GM23338 (cell line): ENCODE measurements at regions not wholly inside any gene's neighbourhood (a gene's known extent, or its start where the extent isn't known, plus 50 kb on each side); places are given as distances from the start of the nearest gene placed in this dataset.

Experiments used
- ATAC-seq: fragments of 200-7000 bp; cut with Tn5 transposase; 3 replicates; pipeline ENCODE4 v1.9.1; 2020
- DNase-seq: peaks from one replicate; pipeline ENCODE4 v3.0.0-alpha.2; 2015; ENCODE audit warnings: low spot score
- H2AFZ ChIP-seq: fragments of 200-600 bp; sonication (generic); 2 replicates; pipeline ENCODE4 v1.8.0; 2016; ENCODE audit warnings: antibody characterized with exemption, mild to moderate bottlenecking, moderate library complexity
- H3F3A ChIP-seq: fragments of 200-600 bp; sonication (generic); replicated peaks from 2 replicates; pipeline ENCODE4 v1.8.0; 2017; ENCODE audit warnings: antibody characterized with exemption, mixed run types, low read depth
- H3K27ac ChIP-seq: fragments of 200-600 bp; sonication (generic); 2 replicates; pipeline ENCODE4 v1.6.1; 2016; ENCODE audit warnings: low read depth
- H3K27me3 ChIP-seq: fragments of 200-600 bp; sonication (generic); 2 replicates; pipeline ENCODE4 v1.8.0; 2016; ENCODE audit warnings: mild to moderate bottlenecking, mixed run types, moderate library complexity; ENCODE audit not compliant: insufficient read depth
- H3K36me3 ChIP-seq: fragments of 200-600 bp; sonication (generic); 2 replicates; pipeline ENCODE4 v1.8.0; 2016; ENCODE audit warnings: mild to moderate bottlenecking; ENCODE audit not compliant: insufficient read depth
- H3K4me1 ChIP-seq: fragments of 200-600 bp; sonication (generic); 2 replicates; pipeline ENCODE4 v1.8.0; 2016; ENCODE audit warnings: mild to moderate bottlenecking, moderate library complexity; ENCODE audit not compliant: insufficient read depth
- H3K4me2 ChIP-seq: fragments of 200-600 bp; sonication (generic); 2 replicates; pipeline ENCODE4 v1.7.1; 2017; ENCODE audit warnings: mixed run types
- H3K4me3 ChIP-seq: fragments of 200-600 bp; sonication (generic); 2 replicates; pipeline ENCODE4 v1.6.1; 2016; ENCODE audit warnings: mixed run types
- H3K79me2 ChIP-seq: fragments of 200-600 bp; sonication (generic); replicated peaks from 2 replicates; pipeline ENCODE4 v1.8.0; 2017; ENCODE audit warnings: mild to moderate bottlenecking; ENCODE audit not compliant: insufficient read depth
- H3K9me2 ChIP-seq: fragments of 200-600 bp; sonication (generic); 2 replicates; pipeline ENCODE4 v1.8.0; 2017; ENCODE audit not compliant: insufficient read depth
- H4K20me1 ChIP-seq: fragments of 200-600 bp; sonication (generic); replicated peaks from 2 replicates; pipeline ENCODE4 v1.8.0; 2017; ENCODE audit warnings: mild to moderate bottlenecking; ENCODE audit not compliant: insufficient read depth
- H3K27ac Mint-ChIP-seq: 2 replicates; pipeline ENCODE4 v1.8.0; 2020; ENCODE audit warnings: inconsistent platforms, mild to moderate bottlenecking, moderate library complexity, mixed read lengths
- H3K27me3 Mint-ChIP-seq: 3 replicates; pipeline ENCODE4 v1.8.0; 2022; ENCODE audit warnings: low read depth, mild to moderate bottlenecking, moderate library complexity, mixed read lengths, inconsistent platforms; ENCODE audit not compliant: insufficient read depth, poor library complexity
- H3K36me3 Mint-ChIP-seq: 3 replicates; pipeline ENCODE4 v1.8.0; 2021; ENCODE audit warnings: low read depth, mild to moderate bottlenecking, inconsistent platforms, moderate library complexity, mixed read lengths
- H3K4me1 Mint-ChIP-seq: 3 replicates; pipeline ENCODE4 v1.8.0; 2020; ENCODE audit warnings: mild to moderate bottlenecking, inconsistent platforms, mixed read lengths
- H3K4me3 Mint-ChIP-seq: 3 replicates; pipeline ENCODE4 v1.8.0; 2021; ENCODE audit warnings: moderate library complexity, mild to moderate bottlenecking, inconsistent platforms, mixed read lengths
- H3K9me3 Mint-ChIP-seq: 3 replicates; pipeline ENCODE4 v1.8.0; 2020; ENCODE audit warnings: moderate library complexity, mild to moderate bottlenecking, inconsistent platforms, mixed read lengths
- CREB1 ChIP-seq: fragments of 250-450 bp; sonication (Bioruptor Pico); IDR thresholded peaks from 2 replicates; pipeline ENCODE4 v1.5.0; 2020; ENCODE audit warnings: low read depth, mild to moderate bottlenecking, moderate library complexity
- CTCF ChIP-seq, 2 experiments: fragments of 200-600 bp in 1 of 2; sonication (generic) in 1 of 2; conservative IDR thresholded peaks; 2 replicates each; pipeline versions ENCODE4 v1.5.1 to v1.6.1; 2016 to 2017; ENCODE audit warnings: antibody characterized with exemption in 2 of 2, low read depth in 2 of 2, mild to moderate bottlenecking in 2 of 2, moderate library complexity in 1 of 2
- ETS1 ChIP-seq: IDR thresholded peaks from 2 replicates; pipeline ENCODE4 v1.6.1; 2016; ENCODE audit warnings: antibody characterized with exemption
- EZH2phosphoT487 ChIP-seq: fragments of 200-600 bp; sonication (generic); IDR thresholded peaks from one replicate; pipeline ENCODE4 v1.8.1; 2018; ENCODE audit warnings: antibody characterized with exemption; ENCODE audit not compliant: unreplicated experiment
- NANOG ChIP-seq: IDR thresholded peaks from 2 replicates; pipeline ENCODE4 v1.6.1; 2016; ENCODE audit warnings: antibody characterized with exemption, borderline replicate concordance
- POLR2AphosphoS5 ChIP-seq: IDR thresholded peaks from 2 replicates; pipeline ENCODE4 v1.6.1; 2016; ENCODE audit warnings: antibody characterized with exemption, low read depth
- REST ChIP-seq: IDR thresholded peaks from one replicate; pipeline ENCODE4 v1.6.1; 2018; ENCODE audit warnings: antibody characterized with exemption; ENCODE audit not compliant: unreplicated experiment
- STAT1 ChIP-seq: IDR thresholded peaks from one replicate; pipeline ENCODE4 v1.6.1; 2016; ENCODE audit warnings: antibody characterized with exemption; ENCODE audit not compliant: unreplicated experiment
- ZNF114 ChIP-seq: fragments of 250-450 bp; sonication (Bioruptor Pico); IDR thresholded peaks from 2 replicates; pipeline ENCODE4 v1.5.0; 2020; ENCODE audit warnings: mild to moderate bottlenecking, moderate library complexity
- ZNF331 ChIP-seq: fragments of 250-450 bp; sonication (Bioruptor Pico); IDR thresholded peaks from 2 replicates; pipeline ENCODE4 v1.5.0; 2020; ENCODE audit warnings: low read depth, mild to moderate bottlenecking, moderate library complexity

- TF ChIP-seq REST (no peak), CREB1 (no peak), ZNF331 (CRISPR knock-in tag) (no peak), ETS1 (no peak), EZH2phosphoT487 (no peak), NANOG (no peak), POLR2AphosphoS5 (no peak), CTCF (conservative IDR thresholded peaks at IDR 0.05; ENCODE audit: low read depth in 2 of 2) (no peak), STAT1 (no peak), ZNF114 (CRISPR knock-in tag) (no peak)
Measured at GRCh38 chr18:30096796-30097195, 945.7 kb downstream of the DSC3 start (continued).

- no peak overlapping the region for H3K4me2 ChIP-seq
- no peaks in the 10 kb centered on the region for H3K27me3 ChIP-seq
- Mint-ChIP-seq H3K9me3 (no peaks in the 10 kb centered on the region; the same call in 2 of the 3 replicates), H3K27me3 (no peaks in the 10 kb centered on the region), H3K4me1 (peaks cover 10% of the 10 kb centered on the region), H3K27ac (peak overlapping the region; percentile 90; the same call in 1 of the 2 replicates), H3K36me3 (no peaks in the 10 kb centered on the region), H3K4me3 (no peak overlapping the region)
- no peak for TF ChIP-seq CREB1
- TF ChIP-seq ZNF114 (CRISPR knock-in tag) = no peak
- no peak for TF ChIP-seq EZH2phosphoT487
- no peak for TF ChIP-seq ZNF331 (CRISPR knock-in tag)
- TF ChIP-seq CTCF (conservative IDR thresholded peaks at IDR 0.05; ENCODE audit: low read depth in 2 of 2) = no peak
- H3K4me3 ChIP-seq = no peak overlapping the region
- H3K4me1 ChIP-seq = no peaks in the 10 kb centered on the region
- DNase-seq (peak; percentile 49), ATAC-seq (no peak)
- H3K27ac ChIP-seq = no peak overlapping the region
- no peaks in the 10 kb centered on the region; the same call in 1 of the 2 replicates for H3K9me2 ChIP-seq
- H3F3A ChIP-seq = no peaks in the 10 kb centered on the region
- H4K20me1 ChIP-seq = no peaks in the 10 kb centered on the region
- no peak overlapping the region for H2AFZ ChIP-seq
- no peaks in the 10 kb centered on the region for H3K79me2 ChIP-seq
- no peaks in the 10 kb centered on the region for H3K36me3 ChIP-seq
Measured at GRCh38 chr18:30094556-30094955, 948.0 kb downstream of the DSC3 start.
